ENCODE measurements at regions not wholly inside any gene's neighbourhood (a gene's known extent, or its start where the extent isn't known, plus 50 kb on each side); places are given as distances from the start of the nearest gene placed in this dataset.

DNA sequence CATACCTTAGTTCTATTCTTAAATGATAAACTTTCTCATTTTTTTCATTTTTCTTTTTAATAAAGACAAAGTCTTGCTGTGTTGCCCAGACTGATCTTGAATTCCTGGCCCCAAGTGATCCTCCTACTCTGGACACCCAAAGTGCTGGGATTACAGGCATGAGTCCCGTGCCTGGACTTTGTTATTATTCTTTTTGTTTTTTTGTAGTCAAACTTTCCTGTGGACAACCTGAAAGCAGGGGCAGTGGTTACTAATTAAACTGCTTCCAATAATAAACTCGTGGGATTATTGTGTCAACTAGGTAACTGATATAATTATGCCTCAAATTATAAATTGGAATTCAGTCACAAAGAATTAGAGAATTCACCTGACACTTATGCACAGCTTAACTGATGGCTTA lies 107.8 kb upstream of the RAPGEF2 start:
- H3K4me2 ChIP-seq (ENCODE audit: control insufficient read depth, insufficient read depth): no peak overlapping the region
- FAIRE-seq: no peak
- TF ChIP-seq NR2C2 (IDR thresholded peaks at IDR 0.05; ENCODE audit: borderline replicate concordance, control insufficient read depth, insufficient read length, low read depth): no peak
- no peaks in the 10 kb centered on the region for H3K79me2 ChIP-seq (ENCODE audit: control insufficient read depth, insufficient read depth, low read length)
- ATAC-seq: no peak
- CTCF ChIA-PET: no interaction called here
- H3K9me3 ChIP-seq (replicated peaks; ENCODE audit: control insufficient read depth, insufficient read depth, low read length): no peaks in the 10 kb centered on the region
- H3K9ac ChIP-seq (ENCODE audit: control insufficient read depth, insufficient read depth, low read length): no peak overlapping the region
- no peaks in the 10 kb centered on the region for H3K36me3 ChIP-seq (ENCODE audit: control insufficient read depth in 2 of 2, insufficient read depth in 2 of 2, low read length in 1 of 2)
- intact Hi-C loops (cut with micrococcal nuclease; ENCODE audit: unreplicated experiment): no loop called here
- no peaks in the 10 kb centered on the region for H4K20me1 ChIP-seq (ENCODE audit: control insufficient read depth, insufficient read depth)
- no peaks in the 10 kb centered on the region for H3K27me3 ChIP-seq (replicated peaks in 1 of 2; ENCODE audit: control insufficient read depth in 2 of 2, insufficient read depth in 2 of 2, low read length in 1 of 2)
- 15% methylated on average over 2 of the region's 2 CpGs for WGBS (ENCODE audit: insufficient coverage, insufficient replicate concordance, low lambda C conversion rate, missing lambda C conversion rate)
- in situ Hi-C loops (cut with MboI): no loop called here
- peaks cover 5% of the 10 kb centered on the region; the same call in 1 of the 2 replicates for H3K4me1 ChIP-seq (ENCODE audit: control insufficient read depth, insufficient read depth, low read length)
- POLR2A ChIA-PET: no interaction called here
- RAD21 ChIA-PET (ENCODE audit: unreplicated experiment): no interaction called here
- H3K4me3 ChIP-seq: no peak overlapping the region
- DNase-seq (ENCODE audit: low read depth, low spot score): no peak
- no TSS peak for BruUV-seq (replicated peaks)
- SMC1A ChIA-PET (ENCODE audit: uncharacterized antibody, unreplicated experiment): no interaction called here
- no peak overlapping the region for H3K27ac ChIP-seq (ENCODE audit: control insufficient read depth, insufficient read depth)
- no peak overlapping the region for H2AFZ ChIP-seq (ENCODE audit: control insufficient read depth, low read depth, low read length)

DNA sequence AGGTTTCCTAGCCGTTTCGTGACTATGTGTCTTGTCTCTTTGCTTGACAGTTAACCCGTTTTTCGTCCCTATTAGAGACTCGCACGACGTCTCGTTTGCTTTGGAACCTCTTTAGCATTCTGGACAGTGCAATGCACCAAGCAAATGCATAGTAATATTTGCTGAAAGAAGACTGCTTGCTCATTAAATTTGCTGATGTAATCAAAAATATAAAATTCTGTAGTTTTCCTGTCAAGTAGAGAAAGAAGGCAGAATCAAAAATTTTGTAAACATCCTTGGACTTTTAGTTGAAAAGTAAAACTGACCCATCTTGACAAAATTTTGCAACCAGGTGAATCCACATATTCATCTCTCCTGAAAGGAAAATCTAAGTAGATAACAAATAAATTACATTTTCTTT lies 106.9 kb upstream of the RAPGEF2 start:
- H4K20me1 ChIP-seq (ENCODE audit: control insufficient read depth, insufficient read depth): no peaks in the 10 kb centered on the region
- H3K79me2 ChIP-seq (ENCODE audit: control insufficient read depth, insufficient read depth, low read length): no peaks in the 10 kb centered on the region
- WGBS (ENCODE audit: insufficient coverage, insufficient replicate concordance, low lambda C conversion rate, missing lambda C conversion rate): 70% methylated on average over 8 of the region's 8 CpGs
- no peak overlapping the region for H3K27ac ChIP-seq (ENCODE audit: control insufficient read depth, insufficient read depth)
- H3K4me3 ChIP-seq: no peak overlapping the region
- BruUV-seq (replicated peaks): no TSS peak
- SMC1A ChIA-PET (ENCODE audit: uncharacterized antibody, unreplicated experiment): interaction anchor here (0.5 to 1.4 kb wide), 3 partner anchors 55 to 263 kb away, joined by 3 read pairs; no protein-coding TSS in a partner anchor
- ATAC-seq: no peak
- no peak overlapping the region for H3K4me2 ChIP-seq (ENCODE audit: control insufficient read depth, insufficient read depth)
- H3K27me3 ChIP-seq (replicated peaks in 1 of 2; ENCODE audit: control insufficient read depth in 2 of 2, insufficient read depth in 2 of 2, low read length in 1 of 2): no peaks in the 10 kb centered on the region
- H3K36me3 ChIP-seq (ENCODE audit: control insufficient read depth in 2 of 2, insufficient read depth in 2 of 2, low read length in 1 of 2): no peaks in the 10 kb centered on the region
- POLR2A ChIA-PET: no interaction called here
- RAD21 ChIA-PET (ENCODE audit: unreplicated experiment): no interaction called here
- no peak overlapping the region for H2AFZ ChIP-seq (ENCODE audit: control insufficient read depth, low read depth, low read length)
- DNase-seq (ENCODE audit: low read depth, low spot score): no peak
- in situ Hi-C loops (cut with MboI): no loop called here
- H3K4me1 ChIP-seq (ENCODE audit: control insufficient read depth, insufficient read depth, low read length): peaks cover 4% of the 10 kb centered on the region; the same call in 1 of the 2 replicates
- CTCF ChIA-PET: no interaction called here
- TF ChIP-seq FOS (IDR thresholded peaks at IDR 0.05; ENCODE audit: borderline replicate concordance, extremely low read depth, insufficient read length) (no peak), CBX3 (IDR thresholded peaks at IDR 0.05; ENCODE audit: borderline replicate concordance, low read depth) (no peak), SREBF2 (IDR thresholded peaks at IDR 0.05; ENCODE audit: low read length) (no peak), STAT3 (IDR thresholded peaks at IDR 0.05; ENCODE audit: low read depth, low read length) (no peak), PAX8 (IDR thresholded peaks at IDR 0.05) (no peak), PRDM15 (CRISPR knock-in tag; IDR thresholded peaks at IDR 0.05) (no peak), NR2C2 (IDR thresholded peaks at IDR 0.05; ENCODE audit: borderline replicate concordance, control insufficient read depth, insufficient read length, low read depth) (no peak), PBX3 (IDR thresholded peaks at IDR 0.05; ENCODE audit: insufficient replicate concordance, low read depth, low read length) (no peak)
- TF ChIP-seq, protein P1, sequence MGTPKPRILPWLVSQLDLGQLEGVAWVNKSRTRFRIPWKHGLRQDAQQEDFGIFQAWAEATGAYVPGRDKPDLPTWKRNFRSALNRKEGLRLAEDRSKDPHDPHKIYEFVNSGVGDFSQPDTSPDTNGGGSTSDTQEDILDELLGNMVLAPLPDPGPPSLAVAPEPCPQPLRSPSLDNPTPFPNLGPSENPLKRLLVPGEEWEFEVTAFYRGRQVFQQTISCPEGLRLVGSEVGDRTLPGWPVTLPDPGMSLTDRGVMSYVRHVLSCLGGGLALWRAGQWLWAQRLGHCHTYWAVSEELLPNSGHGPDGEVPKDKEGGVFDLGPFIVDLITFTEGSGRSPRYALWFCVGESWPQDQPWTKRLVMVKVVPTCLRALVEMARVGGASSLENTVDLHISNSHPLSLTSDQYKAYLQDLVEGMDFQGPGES (IDR thresholded peaks at IDR 0.05): no peak
- no peak overlapping the region for H3K9ac ChIP-seq (ENCODE audit: control insufficient read depth, insufficient read depth, low read length)
- FAIRE-seq: no peak
- H3K9me3 ChIP-seq (replicated peaks; ENCODE audit: control insufficient read depth, insufficient read depth, low read length): no peaks in the 10 kb centered on the region
- intact Hi-C loops (cut with micrococcal nuclease; ENCODE audit: unreplicated experiment): no loop called here
